H9 (cell line): ENCODE measurements at regions not wholly inside any gene's neighbourhood (a gene's known extent, or its start where the extent isn't known, plus 50 kb on each side); places are given as distances from the start of the nearest gene placed in this dataset.

Experiments
- DNase-seq: peaks from one replicate; pipeline ENCODE4 v3.0.0-alpha.2; 2017
- H2AFZ ChIP-seq: one replicate; pipeline ENCODE4 v1.6.1; 2013; ENCODE audit warnings: mild to moderate bottlenecking, low read length, control low read depth, moderate library complexity
- H2AK5ac ChIP-seq: 2 replicates; pipeline ENCODE4 v1.6.1; 2013; ENCODE audit warnings: low read length, control low read depth, mixed read lengths; ENCODE audit not compliant: insufficient read length
- H2BK120ac ChIP-seq: one replicate; pipeline ENCODE4 v1.6.1; 2013; ENCODE audit warnings: low read depth, mild to moderate bottlenecking, low read length, control low read depth, inconsistent platforms; ENCODE audit not compliant: poor library complexity, severe bottlenecking
- H2BK12ac ChIP-seq: 2 replicates; pipeline ENCODE4 v1.6.1; 2013; ENCODE audit warnings: low read length, control low read depth, mixed read lengths, low read depth; ENCODE audit not compliant: insufficient read length
- H2BK15ac ChIP-seq: 2 replicates; pipeline ENCODE4 v1.6.1; 2013; ENCODE audit warnings: low read depth, low read length, control low read depth
- H2BK20ac ChIP-seq: one replicate; pipeline ENCODE4 v1.6.1; 2013; ENCODE audit warnings: low read depth, mild to moderate bottlenecking, low read length, control low read depth, inconsistent platforms; ENCODE audit not compliant: poor library complexity, severe bottlenecking
- H2BK5ac ChIP-seq: 2 replicates; pipeline ENCODE4 v1.6.1; 2013; ENCODE audit warnings: low read length, control low read depth, mixed read lengths; ENCODE audit not compliant: insufficient read length
- H3K14ac ChIP-seq: 2 replicates; pipeline ENCODE4 v1.6.1; 2013; ENCODE audit warnings: low read length, control low read depth; ENCODE audit not compliant: insufficient read depth
- H3K18ac ChIP-seq: 2 replicates; pipeline ENCODE4 v1.6.1; 2013; ENCODE audit warnings: low read depth, mild to moderate bottlenecking, mixed read lengths, low read length, control low read depth; ENCODE audit not compliant: insufficient read length
- H3K23ac ChIP-seq: 2 replicates; pipeline ENCODE4 v1.6.1; 2013; ENCODE audit warnings: low read length, control low read depth, mixed read lengths, low read depth; ENCODE audit not compliant: insufficient read length
- H3K23me2 ChIP-seq: 2 replicates; pipeline ENCODE4 v1.6.1; 2013; ENCODE audit warnings: low read depth, mild to moderate bottlenecking, mixed read lengths, low read length, control low read depth; ENCODE audit not compliant: insufficient read length, poor library complexity, severe bottlenecking
- H3K27ac ChIP-seq: 2 replicates; pipeline ENCODE4 v1.5.1; 2013; ENCODE audit warnings: low read length, control low read depth, mixed read lengths, low read depth; ENCODE audit not compliant: insufficient read length
- H3K27me3 ChIP-seq: 2 replicates; pipeline ENCODE4 v1.6.1; 2013; ENCODE audit warnings: low read length, control low read depth, inconsistent platforms; ENCODE audit not compliant: insufficient read depth
- H3K4ac ChIP-seq: 2 replicates; pipeline ENCODE4 v1.6.1; 2013; ENCODE audit warnings: low read depth, mild to moderate bottlenecking, control low read depth, inconsistent platforms, low read length, moderate library complexity
- H3K4me1 ChIP-seq: 2 replicates; pipeline ENCODE4 v1.6.1; 2013; ENCODE audit warnings: low read length, control low read depth, inconsistent platforms; ENCODE audit not compliant: insufficient read depth
- H3K4me2 ChIP-seq: 2 replicates; pipeline ENCODE4 v1.6.1; 2013; ENCODE audit warnings: low read length, control low read depth, mixed read lengths; ENCODE audit not compliant: insufficient read length, insufficient read depth
- H3K56ac ChIP-seq: 2 replicates; pipeline ENCODE4 v1.6.1; 2013; ENCODE audit warnings: low read depth, mild to moderate bottlenecking, mixed read lengths, low read length, control low read depth; ENCODE audit not compliant: insufficient read length
- H3K79me1 ChIP-seq: 2 replicates; pipeline ENCODE4 v1.6.1; 2013; ENCODE audit warnings: low read depth, mild to moderate bottlenecking, moderate library complexity, low read length, control low read depth, inconsistent platforms; ENCODE audit not compliant: insufficient read depth, poor library complexity, severe bottlenecking
- H3K79me2 ChIP-seq: 2 replicates; pipeline ENCODE4 v1.6.1; 2013; ENCODE audit warnings: low read length, control low read depth, inconsistent platforms; ENCODE audit not compliant: insufficient read depth
- H3K9ac ChIP-seq: 2 replicates; pipeline ENCODE4 v1.6.1; 2013; ENCODE audit warnings: low read length, control low read depth, mixed read lengths; ENCODE audit not compliant: insufficient read length; ENCODE audit errors: extremely low read depth
- H3K9me3 ChIP-seq: one replicate; pipeline ENCODE4 v1.6.1; 2013; ENCODE audit warnings: low read depth, low read length, inconsistent platforms; ENCODE audit not compliant: control insufficient read depth
- H3T11ph ChIP-seq: one replicate; pipeline ENCODE4 v1.6.1; 2013; ENCODE audit warnings: mild to moderate bottlenecking, low read length, control low read depth, inconsistent platforms
- H4K20me1 ChIP-seq: one replicate; pipeline ENCODE4 v1.6.1; 2013; ENCODE audit not compliant: control insufficient read depth, insufficient read length, insufficient read depth
- H4K5ac ChIP-seq: 2 replicates; pipeline ENCODE4 v1.6.1; 2013; ENCODE audit warnings: low read depth, mild to moderate bottlenecking, mixed read lengths, low read length, control low read depth; ENCODE audit not compliant: insufficient read length
- H4K8ac ChIP-seq: replicated peaks from 2 replicates; pipeline ENCODE4 v1.6.1; 2013; ENCODE audit warnings: low read length, control low read depth, mixed read lengths, low read depth; ENCODE audit not compliant: insufficient read length
- H4K91ac ChIP-seq: 2 replicates; pipeline ENCODE4 v1.6.1; 2013; ENCODE audit warnings: low read depth, mild to moderate bottlenecking, moderate library complexity, mixed read lengths, low read length, control low read depth; ENCODE audit not compliant: insufficient read length
- H3K27ac Mint-ChIP-seq, 3 experiments: 2 replicates in 2 of 3; 3 replicates in 1 of 3; pipeline ENCODE4 v1.8.0; 2020 to 2021; ENCODE audit warnings: mixed read lengths in 3 of 3, mild to moderate bottlenecking in 1 of 3, moderate library complexity in 1 of 3
- H3K27me3 Mint-ChIP-seq: 2 replicates; pipeline ENCODE4 v1.8.0; 2021; ENCODE audit warnings: low read depth, mild to moderate bottlenecking, moderate library complexity, mixed read lengths
- H3K36me3 Mint-ChIP-seq, 3 experiments: 2 replicates in 2 of 3; 3 replicates in 1 of 3; pipeline ENCODE4 v1.8.0; 2020 to 2021; ENCODE audit warnings: low read depth in 3 of 3, mixed read lengths in 3 of 3; ENCODE audit not compliant: insufficient read depth in 1 of 3
- H3K4me1 Mint-ChIP-seq, 2 experiments: 2 replicates each; pipeline ENCODE4 v1.8.0; 2020; ENCODE audit warnings: mixed read lengths in 2 of 2
- H3K4me3 Mint-ChIP-seq, 2 experiments: 2 replicates in 1 of 2; 3 replicates in 1 of 2; pipeline ENCODE4 v1.8.0; 2020 to 2021; ENCODE audit warnings: mild to moderate bottlenecking in 2 of 2, mixed read lengths in 2 of 2, moderate library complexity in 1 of 2
- H3K9me3 Mint-ChIP-seq, 2 experiments: 2 replicates in 1 of 2; 3 replicates in 1 of 2; pipeline ENCODE4 v1.8.0; 2020; ENCODE audit warnings: mild to moderate bottlenecking in 2 of 2, mixed read lengths in 2 of 2, moderate library complexity in 1 of 2
- CTCF ChIP-seq: fragments of 200-600 bp; sonication (generic); conservative IDR thresholded peaks from 3 replicates; pipeline ENCODE4 v1.8.0; 2021; ENCODE audit warnings: antibody characterized with exemption, mild to moderate bottlenecking
- WGBS: extraction: QIAGEN DNeasy Blood & Tissue Kit; methylation state at CpG from one replicate; pipeline ENCODE4 v1.1.7; 2013; ENCODE audit warnings: missing lambda C conversion rate, low lambda C conversion rate, mixed read lengths; ENCODE audit not compliant: insufficient read length; ENCODE audit errors: extremely low coverage; 5-methylcytosine and 5-hydroxymethylcytosine counted together

- Histone ChIP-seq H3K23me2 (no peaks in the 10 kb centered on the region), H3T11ph (no peak overlapping the region), H2AFZ (no peak overlapping the region), H3K18ac (no peak overlapping the region), H2BK5ac (no peak overlapping the region), H3K23ac (no peak overlapping the region), H3K14ac (no peak overlapping the region), H3K9me3 (no peaks in the 10 kb centered on the region), H4K5ac (no peak overlapping the region), H2BK15ac (no peak overlapping the region), H4K20me1 (no peaks in the 10 kb centered on the region), H3K56ac (no peak overlapping the region), H3K4me2 (no peak overlapping the region), H2BK12ac (no peak overlapping the region), H3K27me3 (no peaks in the 10 kb centered on the region), H3K9ac (no peak overlapping the region), H2BK20ac (no peak overlapping the region), H3K79me2 (no peaks in the 10 kb centered on the region), H3K27ac (no peak overlapping the region), H2AK5ac (no peak overlapping the region), H3K79me1 (peaks cover 3% of the 10 kb centered on the region), H2BK120ac (no peak overlapping the region), H3K4me1 (no peaks in the 10 kb centered on the region; the same call in 1 of the 2 replicates), H4K91ac (no peak overlapping the region), H3K4ac (no peak overlapping the region), H4K8ac (no peak overlapping the region)
- no peak overlapping the region for H3K27ac Mint-ChIP-seq
- peaks cover 10 to 15% of the 10 kb centered on the region in 2 experiments for H3K4me1 Mint-ChIP-seq
- TF ChIP-seq CTCF = no peak
- H3K9me3 Mint-ChIP-seq = no peaks in the 10 kb centered on the region
- no peaks in the 10 kb centered on the region for H3K36me3 Mint-ChIP-seq
- H3K27me3 Mint-ChIP-seq = no peaks in the 10 kb centered on the region
- no peak overlapping the region for H3K4me3 Mint-ChIP-seq
- DNase-seq = no peak
- WGBS = no CpG with 5 or more reads among the region's 2 CpGs
Observed at GRCh38 chr5:102659151-102659550, 96.0 kb upstream of the PAM start.
